Lung (tissue), 11 donors: ENCODE measurements at regions not wholly inside any gene's neighbourhood (a gene's known extent, or its start where the extent isn't known, plus 50 kb on each side); places are given as distances from the start of the nearest gene placed in this dataset.

ENCODE experiments used
- ATAC-seq: fragments of 200-7000 bp; cut with Tn5 transposase; one replicate; pipeline ENCODE4 v1.9.1; 2020; ENCODE audit warnings: moderate number of reproducible peaks; ENCODE audit not compliant: insufficient read depth, low FRiP score
- DNase-seq, 3 donors: peaks; one replicate each; pipeline ENCODE4 v3.0.0-alpha.2; 2013 to 2017
- H3K27ac ChIP-seq, 2 donors: one replicate each; pipeline ENCODE4 v1.5.1; 2013; ENCODE audit warnings: mild to moderate bottlenecking in 2 of 2, moderate library complexity in 2 of 2, control low read depth in 1 of 2, inconsistent platforms in 1 of 2, low read depth in 1 of 2, low read length in 1 of 2
- H3K27me3 ChIP-seq, 3 donors: one replicate each; pipeline ENCODE4 v1.5.1; 2013; ENCODE audit warnings: low read length in 2 of 3; ENCODE audit not compliant: control insufficient read depth in 3 of 3, insufficient read depth in 3 of 3
- H3K36me3 ChIP-seq, 4 donors: one replicate each; pipeline ENCODE4 v1.5.1; 2013; ENCODE audit warnings: low read length in 4 of 4, mild to moderate bottlenecking in 1 of 4, moderate library complexity in 1 of 4; ENCODE audit not compliant: control insufficient read depth in 4 of 4, insufficient read depth in 4 of 4
- H3K4me1 ChIP-seq, 5 donors: one replicate each; pipeline ENCODE4 v1.5.1; 2013; ENCODE audit warnings: low read length in 5 of 5, mild to moderate bottlenecking in 2 of 5, moderate library complexity in 1 of 5; ENCODE audit not compliant: control insufficient read depth in 5 of 5, insufficient read depth in 5 of 5
- H3K4me3 ChIP-seq: one replicate; pipeline ENCODE4 v1.5.1; 2013; ENCODE audit warnings: mild to moderate bottlenecking, control low read depth, moderate library complexity
- H3K9ac ChIP-seq, 2 donors: one replicate each; pipeline ENCODE4 v1.5.1; 2013; ENCODE audit warnings: low read length in 2 of 2, control low read depth in 1 of 2; ENCODE audit not compliant: insufficient read depth in 1 of 2
- H3K9me3 ChIP-seq, 4 donors: one replicate each; pipeline ENCODE4 v1.5.1; 2013; ENCODE audit warnings: low read length in 3 of 4, mild to moderate bottlenecking in 1 of 4, moderate library complexity in 1 of 4; ENCODE audit not compliant: control insufficient read depth in 4 of 4, insufficient read depth in 3 of 4
- CTCF ChIP-seq: IDR thresholded peaks from 2 replicates; pipeline ENCODE4 v1.5.1; 2012; ENCODE audit warnings: mild to moderate bottlenecking; ENCODE audit errors: control extremely low read depth, extremely low read depth
- WGBS, 2 donors: extraction: QIAGEN DNeasy Blood & Tissue Kit; methylation state at CpG; one replicate each; pipeline ENCODE4 v1.1.7; 2013; 5-methylcytosine and 5-hydroxymethylcytosine counted together
- donor health status: control.
- donor health status: control.
- donor health status: Bipolar disorder and iron deficiency.
- donor health status: healthy.
- donor health status: DM: yes; HTN: yes; CAD: no.

- Histone ChIP-seq H3K27ac (no peak overlapping the region), H3K27me3 (peaks cover 0 to 15% (median 0%) of the 10 kb centered on the region in 3 donors), H3K4me1 (no peaks in the 10 kb centered on the region), H3K36me3 (no peaks in the 10 kb centered on the region), H3K9me3 (no peaks in the 10 kb centered on the region), H3K9ac (no peak overlapping the region), H3K4me3 (no peak overlapping the region)
- no peak for TF ChIP-seq CTCF
- no peak for DNase-seq
- no peak for ATAC-seq
- 72 to 74% methylated on average over 6 of the region's 6 CpGs for WGBS, 2 donors
Measured at GRCh38 chr22:22079404-22080148, 97.0 kb upstream of the TOP3B start.

GRCh38 chr22:22078329-22078728 lies 95.7 kb upstream of the TOP3B start:
- no peak for ATAC-seq

GRCh38 chr22:22076932-22077703 lies 94.5 kb upstream of the TOP3B start:
- no peak overlapping the region for H3K9ac ChIP-seq
- H3K4me1 ChIP-seq = no peaks in the 10 kb centered on the region
- H3K27ac ChIP-seq = no peak overlapping the region
- H3K4me3 ChIP-seq = no peak overlapping the region
- 63 to 70% methylated on average over 4 of the region's 4 CpGs for WGBS, 2 donors
- ATAC-seq (no peak), DNase-seq (no peak)
- H3K36me3 ChIP-seq = no peaks in the 10 kb centered on the region
- H3K9me3 ChIP-seq = no peaks in the 10 kb centered on the region
- TF ChIP-seq CTCF = no peak
- no peaks in the 10 kb centered on the region for H3K27me3 ChIP-seq

More at GRCh38 chr22:22078329-22078728, 95.7 kb upstream of the TOP3B start:
- Histone ChIP-seq H3K9ac (no peak overlapping the region), H3K4me3 (no peak overlapping the region), H3K27ac (no peak overlapping the region), H3K9me3 (no peaks in the 10 kb centered on the region), H3K4me1 (no peaks in the 10 kb centered on the region), H3K36me3 (no peaks in the 10 kb centered on the region), H3K27me3 (peaks cover 0 to 6% (median 0%) of the 10 kb centered on the region in 3 donors)
- TF ChIP-seq CTCF = no peak
- no peak for DNase-seq
- WGBS, 2 donors = 31 to 49% methylated on average over 1 of the region's 1 CpG
